Osteoblast (primary cell): ENCODE measurements at regions not wholly inside any gene's neighbourhood (a gene's known extent, or its start where the extent isn't known, plus 50 kb on each side); places are given as distances from the start of the nearest gene placed in this dataset.
A peak's percentile ranks its signal among the peaks of the same experiment; 100 is the strongest.

Experiments used
- DNase-seq: peaks from one replicate; pipeline ENCODE4 v3.0.0; 2011; ENCODE audit warnings: low spot score, mixed read lengths; ENCODE audit not compliant: insufficient read length; ENCODE audit errors: missing footprints
- H2AFZ ChIP-seq: 2 replicates; pipeline ENCODE4 v1.6.0; 2011; ENCODE audit warnings: mild to moderate bottlenecking, low read length
- H3K27ac ChIP-seq: 2 replicates; pipeline ENCODE4 v1.5.1; 2011; ENCODE audit warnings: mild to moderate bottlenecking, low read depth, low read length, moderate library complexity
- H3K27me3 ChIP-seq: 2 replicates; pipeline ENCODE4 v1.6.0; 2012; ENCODE audit warnings: mild to moderate bottlenecking, control low read depth, inconsistent platforms, low read length, moderate library complexity; ENCODE audit not compliant: insufficient read depth
- H3K36me3 ChIP-seq: 2 replicates; pipeline ENCODE4 v1.5.1; 2011; ENCODE audit warnings: mild to moderate bottlenecking, low read length, control low read depth, moderate library complexity; ENCODE audit not compliant: insufficient read depth
- H3K4me1 ChIP-seq: 2 replicates; pipeline ENCODE4 v1.5.1; 2011; ENCODE audit warnings: mild to moderate bottlenecking, low read length, control low read depth, moderate library complexity; ENCODE audit not compliant: insufficient read depth
- H3K4me2 ChIP-seq: 2 replicates; pipeline ENCODE4 v1.6.0; 2011; ENCODE audit warnings: mild to moderate bottlenecking, low read length; ENCODE audit not compliant: insufficient read depth
- H3K4me3 ChIP-seq: fragments of 200-600 bp; sonication (generic); 3 replicates; pipeline ENCODE4 v1.5.1; 2012; ENCODE audit warnings: mild to moderate bottlenecking, low read length, inconsistent platforms; ENCODE audit not compliant: insufficient read depth
- H3K79me2 ChIP-seq: 2 replicates; pipeline ENCODE4 v1.6.0; 2012; ENCODE audit warnings: mild to moderate bottlenecking, low read length, control low read depth, inconsistent platforms; ENCODE audit not compliant: insufficient read depth
- H3K9me3 ChIP-seq: 2 replicates; pipeline ENCODE4 v1.5.1; 2011; ENCODE audit warnings: low read depth, low read length, control low read depth
- H4K20me1 ChIP-seq: 2 replicates; pipeline ENCODE4 v1.6.0; 2012; ENCODE audit warnings: mild to moderate bottlenecking, low read length, control low read depth; ENCODE audit not compliant: insufficient read depth
- CTCF ChIP-seq: IDR thresholded peaks from 2 replicates; pipeline ENCODE4 v1.5.1; 2011; ENCODE audit warnings: mild to moderate bottlenecking, low read depth, low read length, moderate library complexity; ENCODE audit errors: extremely low read depth

GRCh38 chr4:139611391-139611790 is 54.2 kb upstream of the MGST2 start:
- Histone ChIP-seq H3K27ac (no peak overlapping the region), H3K9me3 (peaks cover 2% of the 10 kb centered on the region), H3K4me1 (peaks cover 30% of the 10 kb centered on the region), H3K4me2 (no peak overlapping the region), H3K27me3 (peaks cover 45% of the 10 kb centered on the region), H3K79me2 (no peaks in the 10 kb centered on the region), H4K20me1 (no peaks in the 10 kb centered on the region), H3K4me3 (no peak overlapping the region), H3K36me3 (no peaks in the 10 kb centered on the region), H2AFZ (no peak overlapping the region)
- no peak for DNase-seq
- TF ChIP-seq CTCF = no peak

DNA sequence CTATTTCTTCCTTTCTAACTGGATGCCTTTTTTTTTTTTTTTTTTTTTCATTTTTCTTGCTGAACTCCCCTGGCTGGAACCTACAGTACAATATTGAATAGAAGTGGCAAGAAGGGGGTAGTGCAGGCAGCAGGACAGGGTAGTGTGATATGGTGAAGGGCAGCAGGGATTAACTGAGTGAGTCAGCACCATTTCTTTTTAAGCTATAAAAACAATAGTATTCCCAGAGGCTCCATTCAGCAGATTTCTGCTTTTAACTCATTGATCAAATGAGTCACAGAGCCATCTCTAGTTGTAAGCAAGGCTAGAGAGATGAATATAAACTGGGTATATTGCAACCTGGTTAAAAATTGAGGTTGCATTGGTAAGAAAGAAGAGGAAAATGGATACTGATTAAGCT is 53.6 kb upstream of the SETD7 start:
- no peak overlapping the region for H3K27ac ChIP-seq
- H3K36me3 ChIP-seq = no peaks in the 10 kb centered on the region
- H3K9me3 ChIP-seq = peaks cover 4% of the 10 kb centered on the region
- peaks cover 53% of the 10 kb centered on the region for H3K27me3 ChIP-seq
- no peaks in the 10 kb centered on the region for H4K20me1 ChIP-seq
- DNase-seq = peak; percentile 47
- no peak overlapping the region for H3K4me3 ChIP-seq
- TF ChIP-seq CTCF = peak; percentile 24
- no peaks in the 10 kb centered on the region for H3K79me2 ChIP-seq
- H3K4me1 ChIP-seq = peaks cover 30% of the 10 kb centered on the region
- H3K4me2 ChIP-seq = peak overlapping the region; percentile 17
- H2AFZ ChIP-seq = no peak overlapping the region

DNA sequence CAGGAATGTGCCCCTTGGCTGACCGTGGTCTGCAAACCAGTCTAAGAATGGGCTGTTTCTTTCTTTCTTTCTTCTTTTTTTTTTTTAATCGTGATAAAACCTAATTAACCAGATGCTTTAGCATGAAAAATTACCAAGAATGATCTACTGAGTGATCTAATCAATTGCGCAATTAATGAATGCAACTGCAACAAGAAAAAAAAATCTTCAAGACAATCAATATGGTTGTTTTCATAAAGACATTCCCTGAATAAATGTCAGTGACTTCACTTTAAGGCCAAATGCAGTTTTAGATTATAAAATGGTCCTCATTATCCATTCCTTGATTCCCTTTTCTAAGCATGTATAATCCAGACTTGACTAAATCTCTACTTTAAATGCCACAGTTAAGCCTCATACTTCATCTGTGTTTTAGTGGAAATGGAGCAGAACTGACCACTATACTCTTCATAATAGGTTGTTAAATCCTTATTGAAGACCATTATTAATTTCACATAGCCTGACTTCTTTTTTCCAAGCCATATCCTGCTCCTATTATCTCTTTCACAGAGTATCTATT is 51.6 kb upstream of the SETD7 start:
- Histone ChIP-seq H3K4me1 (peaks cover 30% of the 10 kb centered on the region), H3K4me2 (peak overlapping the region; percentile 62), H3K36me3 (no peaks in the 10 kb centered on the region), H3K27ac (no peak overlapping the region), H3K9me3 (peaks cover 4% of the 10 kb centered on the region), H3K27me3 (peaks cover 47% of the 10 kb centered on the region), H3K79me2 (no peaks in the 10 kb centered on the region), H4K20me1 (no peaks in the 10 kb centered on the region), H3K4me3 (peak overlapping the region; percentile 5), H2AFZ (no peak overlapping the region)
- TF ChIP-seq CTCF = no peak
- DNase-seq = no peak

DNA sequence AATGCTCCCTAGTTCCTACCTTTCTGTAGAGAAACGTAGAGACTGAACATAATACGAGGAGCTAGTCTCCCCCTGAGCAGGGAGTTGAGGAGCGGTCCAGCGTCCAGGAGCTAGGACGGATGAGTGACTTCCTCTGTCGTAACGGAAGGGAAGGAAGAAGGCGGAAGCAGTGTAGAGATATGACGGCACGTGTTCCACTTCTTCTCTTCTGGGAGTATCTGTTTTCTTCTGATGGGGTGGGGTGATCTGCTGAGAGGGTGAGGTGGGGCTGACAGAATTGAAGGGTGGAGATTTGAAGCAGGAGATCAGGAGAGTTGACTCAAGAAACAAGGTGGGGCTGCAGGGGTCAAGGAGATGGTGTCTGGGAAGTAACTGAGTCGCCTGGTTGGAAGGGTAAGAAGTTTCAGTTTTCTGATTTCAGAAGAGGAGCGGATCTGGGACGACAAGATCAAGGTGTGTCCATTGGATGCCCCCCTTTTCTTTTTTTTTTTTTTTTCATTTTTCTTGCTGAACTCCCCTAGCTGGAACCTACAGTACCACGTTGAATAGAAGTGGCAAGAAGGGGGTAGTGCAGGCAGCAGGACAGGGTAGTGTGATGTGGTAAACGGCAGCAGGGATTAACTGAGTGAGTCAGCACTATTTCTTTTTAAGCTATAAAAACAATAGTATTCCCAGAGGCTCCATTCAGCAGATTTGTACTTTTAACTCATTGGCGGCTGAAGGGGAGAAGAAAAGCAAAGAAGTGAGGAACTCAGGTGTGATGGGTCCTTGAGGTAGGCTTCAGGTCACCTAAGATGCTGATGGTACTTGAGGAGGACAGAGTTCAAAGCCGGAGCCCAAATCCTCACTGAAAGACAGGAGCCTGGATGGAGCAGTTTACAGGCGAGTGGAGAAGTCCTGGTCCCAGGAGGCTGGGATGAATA is 50.8 kb upstream of the SETD7 start:
- Histone ChIP-seq H3K4me1 (peaks cover 30% of the 10 kb centered on the region), H3K4me3 (peak overlapping the region; percentile 5), H3K27me3 (peaks cover 40% of the 10 kb centered on the region), H3K36me3 (no peaks in the 10 kb centered on the region), H3K27ac (no peak overlapping the region), H3K9me3 (peaks cover 4% of the 10 kb centered on the region), H3K79me2 (no peaks in the 10 kb centered on the region), H3K4me2 (peak overlapping the region; percentile 62), H4K20me1 (no peaks in the 10 kb centered on the region), H2AFZ (no peak overlapping the region)
- DNase-seq = peak; percentile 67
- TF ChIP-seq CTCF = peak; percentile 30
